Esophagus squamous epithelium (tissue), 4 donors: ENCODE measurements at regions not wholly inside any gene's neighbourhood (a gene's known extent, or its start where the extent isn't known, plus 50 kb on each side); places are given as distances from the start of the nearest gene placed in this dataset.

ENCODE experiments used
- CTCF ChIP-seq, 6 experiments: fragments of 450-650 bp in 4 of 6; fragments of 200-600 bp in 2 of 6; sonication (generic) in 2 of 6; IDR thresholded peaks; one replicate each; pipeline ENCODE4 v1.5.1; 2016 to 2019; ENCODE audit warnings: antibody characterized with exemption in 6 of 6, mild to moderate bottlenecking in 4 of 6, moderate library complexity in 4 of 6
- POLR2A ChIP-seq, 4 donors: fragments of 450-650 bp; IDR thresholded peaks; one replicate each; pipeline ENCODE4 v1.6.1; 2017; ENCODE audit warnings: antibody characterized with exemption in 4 of 4, mild to moderate bottlenecking in 4 of 4, moderate library complexity in 3 of 4

GRCh38 chrX:821327-822107 is 190.9 kb downstream of the SHOX start:
- TF ChIP-seq CTCF (IDR thresholded peaks at IDR 0.05) (no peak), POLR2A (IDR thresholded peaks at IDR 0.05) (no peak)
